Neural crest cell (in vitro differentiated cells): ENCODE measurements at regions not wholly inside any gene's neighbourhood (a gene's known extent, or its start where the extent isn't known, plus 50 kb on each side); places are given as distances from the start of the nearest gene placed in this dataset.
A peak's percentile ranks its signal among the peaks of the same experiment; 100 is the strongest.

ENCODE experiments used
- DNase-seq: peaks from one replicate; pipeline ENCODE4 v3.0.0; 2021; ENCODE audit warnings: low read depth, mixed read lengths, low spot score
- H3K27ac Mint-ChIP-seq: one replicate; pipeline ENCODE4 v1.8.0; 2021; ENCODE audit warnings: mild to moderate bottlenecking, mixed read lengths; ENCODE audit not compliant: unreplicated experiment
- H3K27me3 Mint-ChIP-seq: 2 replicates; pipeline ENCODE4 v1.8.0; 2021; ENCODE audit warnings: low read depth, mild to moderate bottlenecking, mixed read lengths
- H3K36me3 Mint-ChIP-seq: 2 replicates; pipeline ENCODE4 v1.8.0; 2021; ENCODE audit warnings: low read depth, mild to moderate bottlenecking, mixed read lengths
- H3K4me1 Mint-ChIP-seq: 2 replicates; pipeline ENCODE4 v1.8.0; 2021; ENCODE audit warnings: mixed read lengths
- H3K4me3 Mint-ChIP-seq: one replicate; pipeline ENCODE4 v1.8.0; 2021; ENCODE audit warnings: mild to moderate bottlenecking, mixed read lengths
- H3K9me3 Mint-ChIP-seq: 2 replicates; pipeline ENCODE4 v1.8.0; 2021; ENCODE audit warnings: mixed read lengths
- CTCF ChIP-seq: fragments of 200-600 bp; sonication (generic); conservative IDR thresholded peaks from 2 replicates; pipeline ENCODE4 v1.5.0; 2021; ENCODE audit warnings: antibody characterized with exemption, mild to moderate bottlenecking

GRCh38 chr2:10220902-10221391 lies 81.8 kb upstream of the HPCAL1 start:
- Mint-ChIP-seq H3K9me3 (no peaks in the 10 kb centered on the region), H3K27me3 (no peaks in the 10 kb centered on the region), H3K36me3 (no peaks in the 10 kb centered on the region), H3K4me3 (no peak overlapping the region), H3K27ac (peak overlapping the region; percentile 57), H3K4me1 (peaks cover 63% of the 10 kb centered on the region)
- TF ChIP-seq CTCF, result no peak
- DNase-seq, result no peak

DNA sequence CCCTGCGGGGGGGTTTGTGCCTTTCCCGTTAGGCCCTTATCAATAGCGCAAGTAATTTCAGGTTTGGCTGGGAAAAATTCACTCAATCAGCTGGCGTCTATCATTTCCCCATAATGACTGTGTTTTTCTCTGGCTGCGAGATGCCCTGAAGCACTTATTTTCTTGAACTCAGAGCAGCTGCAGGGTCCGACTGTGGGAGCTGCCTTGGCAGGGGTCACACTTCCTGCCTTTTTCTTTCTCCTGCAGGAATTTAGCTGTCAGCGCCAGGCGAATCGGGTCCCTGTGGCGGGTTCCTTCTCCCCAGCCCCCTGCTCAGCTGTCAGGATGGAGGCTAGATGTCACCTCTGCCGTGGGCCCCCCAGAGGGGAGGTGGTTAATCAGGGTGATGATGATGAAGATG lies 81.3 kb upstream of the HPCAL1 start:
- Mint-ChIP-seq H3K4me1 (peaks cover 62% of the 10 kb centered on the region), H3K9me3 (no peaks in the 10 kb centered on the region), H3K27me3 (no peaks in the 10 kb centered on the region), H3K36me3 (no peaks in the 10 kb centered on the region), H3K4me3 (no peak overlapping the region), H3K27ac (no peak overlapping the region)
- DNase-seq, result no peak
- TF ChIP-seq CTCF, result no peak

- no peaks in the 10 kb centered on the region for H3K9me3 Mint-ChIP-seq
- no peak for TF ChIP-seq CTCF
- H3K4me3 Mint-ChIP-seq, result peak overlapping the region; percentile 25
- peaks cover 61% of the 10 kb centered on the region for H3K4me1 Mint-ChIP-seq
- peaks cover under 1% of the 10 kb centered on the region for H3K27me3 Mint-ChIP-seq
- DNase-seq, result no peak
- H3K36me3 Mint-ChIP-seq, result no peaks in the 10 kb centered on the region
- no peak overlapping the region for H3K27ac Mint-ChIP-seq
Measured at GRCh38 chr2:10221976-10222870, 80.5 kb upstream of the HPCAL1 start.

DNA sequence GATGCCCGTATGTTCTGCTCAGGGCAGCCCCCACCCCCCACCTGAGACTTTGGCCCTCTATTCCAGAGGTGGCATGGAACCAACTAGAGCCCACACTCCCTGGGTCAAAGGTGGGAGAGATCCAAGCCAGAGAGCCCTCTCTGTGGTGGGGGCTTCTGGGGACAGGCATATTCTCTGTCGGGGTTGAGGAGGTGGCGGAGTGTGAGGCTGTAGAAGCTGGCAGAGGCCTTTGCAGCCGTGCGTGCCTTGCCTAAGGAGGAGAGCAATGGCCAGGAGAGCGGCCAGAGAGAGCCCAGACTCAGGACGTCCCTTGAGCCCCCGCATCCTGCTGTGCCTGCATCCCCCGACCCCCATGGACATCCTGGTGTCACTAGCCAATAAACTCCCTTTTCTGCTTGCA lies 79.2 kb upstream of the HPCAL1 start:
- Mint-ChIP-seq H3K36me3 (no peaks in the 10 kb centered on the region), H3K4me3 (no peak overlapping the region), H3K27me3 (peaks cover 3% of the 10 kb centered on the region), H3K9me3 (no peaks in the 10 kb centered on the region), H3K4me1 (peaks cover 72% of the 10 kb centered on the region), H3K27ac (no peak overlapping the region)
- DNase-seq, result no peak
- no peak for TF ChIP-seq CTCF

DNA sequence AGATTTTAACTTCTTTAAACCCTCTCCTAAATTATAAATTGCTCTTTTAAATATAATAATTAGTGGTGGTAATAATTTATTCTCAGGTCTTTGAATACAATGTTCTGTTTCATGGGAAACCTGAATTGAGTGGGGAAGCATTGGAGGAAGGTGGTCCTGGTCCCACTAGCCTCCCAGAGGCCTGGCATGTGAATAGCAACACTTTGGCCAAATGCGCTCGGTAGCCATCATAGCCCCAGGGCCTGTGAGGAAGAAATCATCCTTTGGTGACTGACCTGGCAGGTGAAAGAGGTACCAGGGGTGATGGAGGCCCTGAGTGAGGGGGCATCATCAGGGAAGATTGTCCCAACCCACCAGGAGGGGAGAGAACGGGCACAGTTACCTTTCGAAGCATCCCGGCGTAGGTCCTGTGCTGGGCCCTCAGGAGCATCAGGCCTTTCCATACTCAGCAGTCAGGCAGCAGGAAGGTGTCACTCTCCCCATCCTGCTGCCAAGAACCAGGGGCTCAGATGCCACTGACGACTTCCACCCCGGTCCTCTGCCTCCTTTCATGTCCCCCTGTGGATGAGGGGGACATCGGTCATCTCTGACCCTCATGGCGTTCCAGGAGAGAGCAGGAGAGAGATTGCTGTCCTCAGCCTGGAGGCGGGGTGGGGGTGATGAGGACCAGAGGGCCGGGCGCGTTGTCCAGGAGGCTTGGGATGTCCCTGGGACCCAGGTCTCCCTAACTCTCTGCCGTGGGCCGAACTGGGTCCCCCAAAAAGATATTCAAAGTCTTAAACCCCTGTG lies 78.6 kb upstream of the HPCAL1 start:
- no peak for TF ChIP-seq CTCF
- H3K4me3 Mint-ChIP-seq, result no peak overlapping the region
- no peak for DNase-seq
- H3K36me3 Mint-ChIP-seq, result no peaks in the 10 kb centered on the region
- no peaks in the 10 kb centered on the region for H3K9me3 Mint-ChIP-seq
- H3K27ac Mint-ChIP-seq, result peak overlapping the region; percentile 11
- H3K4me1 Mint-ChIP-seq, result peaks cover 69% of the 10 kb centered on the region
- peaks cover 3% of the 10 kb centered on the region for H3K27me3 Mint-ChIP-seq
